ENCODE measurements at regions not wholly inside any gene's neighbourhood (a gene's known extent, or its start where the extent isn't known, plus 50 kb on each side); places are given as distances from the start of the nearest gene placed in this dataset.

DNA sequence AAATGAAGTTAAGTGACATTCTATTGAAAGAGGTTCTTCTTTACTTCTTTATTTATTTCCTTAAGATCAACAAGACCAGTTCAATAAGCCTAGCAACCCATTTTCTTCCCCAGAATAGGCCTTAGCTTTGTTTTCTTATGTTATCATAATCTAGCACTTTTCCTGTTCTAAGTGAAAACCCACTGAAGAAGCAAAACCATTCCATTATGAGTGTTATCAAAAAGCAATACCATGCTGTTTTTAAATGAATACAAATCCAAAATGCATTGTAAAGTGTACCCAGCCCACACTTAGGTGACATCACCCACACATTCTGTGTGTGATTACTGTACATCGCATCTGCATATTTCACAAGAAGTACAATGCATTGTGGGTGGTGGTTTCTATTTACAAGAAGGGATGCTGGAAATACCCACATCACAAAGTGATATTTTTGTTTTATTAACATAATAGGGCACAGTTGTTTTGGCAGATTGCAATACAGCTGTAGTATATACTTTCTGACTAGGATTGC lies 679.5 kb downstream of the KCNJ3 start:
- H2BK20ac ChIP-seq (ENCODE audit: low read depth, low read length), result no peak overlapping the region
- no peak overlapping the region for H3K18ac ChIP-seq (ENCODE audit: low read depth, low read length)
- no peak overlapping the region for H3K4ac ChIP-seq (ENCODE audit: low read depth, low read length)
- H4K5ac ChIP-seq (ENCODE audit: low read depth, low read length), result no peak overlapping the region
- in situ Hi-C loops (cut with MboI; ENCODE audit: low sequenced_read_pairs) (loop anchor here (25.0 kb wide), 2 partner anchors 1209 to 1959 kb away; partner anchors contain the start of gene ERMN), intact Hi-C loops (cut with micrococcal nuclease) (loop anchor here (1.0 to 5.0 kb wide), 5 partner anchors 954 to 1818 kb away; partner anchors contain the start of gene NR4A2), dilution Hi-C loops (cut with HindIII; ENCODE audit: low sequenced_read_pairs, unreplicated experiment) (no loop called here)
- no peak overlapping the region for H2BK5ac ChIP-seq (ENCODE audit: low read depth, low read length, poor library complexity, severe bottlenecking)
- ATAC-seq (ENCODE audit: low read depth) (no peak), DNase-seq (no peak)
- H3K79me1 ChIP-seq (ENCODE audit: low read depth in 1 of 2, low read length in 2 of 2), result no peaks in the 10 kb centered on the region
- H3K4me1 ChIP-seq (ENCODE audit: control insufficient read depth, insufficient read depth, low read length), result no peaks in the 10 kb centered on the region
- H2AK5ac ChIP-seq (ENCODE audit: low read depth, low read length), result no peak overlapping the region
- no peak overlapping the region for H3K14ac ChIP-seq (replicated peaks; ENCODE audit: low read depth, low read length)
- H2BK120ac ChIP-seq (ENCODE audit: low read depth, low read length), result no peak overlapping the region
- no peaks in the 10 kb centered on the region for H3K36me3 ChIP-seq (ENCODE audit: control insufficient read depth, insufficient read depth, low read length)
- POLR2A ChIA-PET (ENCODE audit: unreplicated experiment), result no interaction called here
- no peak overlapping the region for H3K4me3 ChIP-seq (ENCODE audit: insufficient read depth, low read depth, low read length)
- no peak overlapping the region for H2AFZ ChIP-seq (replicated peaks; ENCODE audit: low read length, poor library complexity)
- H3K9me1 ChIP-seq (ENCODE audit: insufficient read depth, low read length), result no peaks in the 10 kb centered on the region
- H3K9me3 ChIP-seq (ENCODE audit: control insufficient read depth, insufficient read depth, low read length), result no peaks in the 10 kb centered on the region
- no peak overlapping the region for H3K23ac ChIP-seq (ENCODE audit: low read depth, low read length)
- no peak overlapping the region for H3K9ac ChIP-seq (ENCODE audit: low read depth, low read length)
- no peaks in the 10 kb centered on the region for H3K27me3 ChIP-seq (ENCODE audit: control insufficient read depth, insufficient read depth, low read length)
- H2BK15ac ChIP-seq (ENCODE audit: low read depth, low read length), result no peak overlapping the region
- no TSS peak for BruUV-seq (replicated peaks)
- no peak overlapping the region for H3K27ac ChIP-seq (ENCODE audit: insufficient read depth, low read length)
- H4K8ac ChIP-seq (ENCODE audit: low read depth in 2 of 2, low read length in 2 of 2), result no peak overlapping the region
- TF ChIP-seq BHLHE40 (IDR thresholded peaks at IDR 0.05; ENCODE audit: low read depth, low read length) (no peak), MXI1 (IDR thresholded peaks at IDR 0.05; ENCODE audit: borderline replicate concordance, low read depth, low read length) (no peak), RFX5 (IDR thresholded peaks at IDR 0.05; ENCODE audit: low read depth, low read length) (no peak), RCOR1 (IDR thresholded peaks at IDR 0.05; ENCODE audit: insufficient replicate concordance, low read length) (no peak), FOS (IDR thresholded peaks at IDR 0.05; ENCODE audit: low read depth, low read length) (no peak), RAD21 (IDR thresholded peaks at IDR 0.05; ENCODE audit: low read length) (no peak)
- TF ChIP-seq, protein P1, sequence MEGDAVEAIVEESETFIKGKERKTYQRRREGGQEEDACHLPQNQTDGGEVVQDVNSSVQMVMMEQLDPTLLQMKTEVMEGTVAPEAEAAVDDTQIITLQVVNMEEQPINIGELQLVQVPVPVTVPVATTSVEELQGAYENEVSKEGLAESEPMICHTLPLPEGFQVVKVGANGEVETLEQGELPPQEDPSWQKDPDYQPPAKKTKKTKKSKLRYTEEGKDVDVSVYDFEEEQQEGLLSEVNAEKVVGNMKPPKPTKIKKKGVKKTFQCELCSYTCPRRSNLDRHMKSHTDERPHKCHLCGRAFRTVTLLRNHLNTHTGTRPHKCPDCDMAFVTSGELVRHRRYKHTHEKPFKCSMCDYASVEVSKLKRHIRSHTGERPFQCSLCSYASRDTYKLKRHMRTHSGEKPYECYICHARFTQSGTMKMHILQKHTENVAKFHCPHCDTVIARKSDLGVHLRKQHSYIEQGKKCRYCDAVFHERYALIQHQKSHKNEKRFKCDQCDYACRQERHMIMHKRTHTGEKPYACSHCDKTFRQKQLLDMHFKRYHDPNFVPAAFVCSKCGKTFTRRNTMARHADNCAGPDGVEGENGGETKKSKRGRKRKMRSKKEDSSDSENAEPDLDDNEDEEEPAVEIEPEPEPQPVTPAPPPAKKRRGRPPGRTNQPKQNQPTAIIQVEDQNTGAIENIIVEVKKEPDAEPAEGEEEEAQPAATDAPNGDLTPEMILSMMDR (conservative IDR thresholded peaks at IDR 0.05; ENCODE audit: low read depth, low read length), result no peak
- no peak overlapping the region for H4K91ac ChIP-seq (ENCODE audit: insufficient read depth, low read depth, low read length)
- H2AK9ac ChIP-seq (replicated peaks; ENCODE audit: low read depth, low read length, poor library complexity), result no peak overlapping the region
- WGBS, 2 experiments (ENCODE audit: extremely low coverage in 2 of 2, insufficient read length in 1 of 2), result no CpG with 5 or more reads among the region's 1 CpG
- H3K4me2 ChIP-seq (ENCODE audit: low read depth, low read length), result no peak overlapping the region
- no peaks in the 10 kb centered on the region for H4K20me1 ChIP-seq (ENCODE audit: insufficient read depth, low read length)
- CTCF ChIA-PET, result interaction anchor here (0.7 to 2.7 kb wide), 4 partner anchors 8 to 1972 kb away, joined by 3 to 11 read pairs (median 5); no protein-coding TSS in a partner anchor
- H3K56ac ChIP-seq (ENCODE audit: extremely low read depth, insufficient read depth, low read length), result no peak overlapping the region

Data from IMR-90 (cell line).